SU-DHL-6 (cell line): ENCODE measurements at regions not wholly inside any gene's neighbourhood (a gene's known extent, or its start where the extent isn't known, plus 50 kb on each side); places are given as distances from the start of the nearest gene placed in this dataset.

ENCODE experiments used
- H2AFZ ChIP-seq: fragments of 200-600 bp; sonication (generic); 2 replicates; pipeline ENCODE4 v1.6.1; 2014; ENCODE audit warnings: low read depth, mild to moderate bottlenecking, moderate library complexity, mixed read lengths, antibody characterized with exemption, low read length; ENCODE audit not compliant: severe bottlenecking
- H3F3A ChIP-seq: fragments of 200-600 bp; shearing (Covaris generic); 2 replicates; pipeline ENCODE4 v1.6.0; 2016; ENCODE audit warnings: antibody characterized with exemption, mild to moderate bottlenecking; ENCODE audit not compliant: insufficient read depth
- H3K27ac ChIP-seq: fragments of 200-600 bp; sonication (generic); 2 replicates; pipeline ENCODE4 v1.5.1; 2016; ENCODE audit warnings: low read depth, mild to moderate bottlenecking, low read length, moderate library complexity, mixed read lengths
- H3K27me3 ChIP-seq: fragments of 200-600 bp; sonication (generic), shearing (Covaris generic); 2 replicates; pipeline ENCODE4 v1.6.0; 2014; ENCODE audit warnings: mild to moderate bottlenecking, low read length
- H3K36me3 ChIP-seq: fragments of 200-600 bp; sonication (generic); 2 replicates; pipeline ENCODE4 v1.6.1; 2014; ENCODE audit warnings: mild to moderate bottlenecking, low read length, mixed read lengths
- H3K4me2 ChIP-seq: fragments of 300-600, 200-600 bp; shearing (Covaris generic), sonication (generic); 2 replicates; pipeline ENCODE4 v1.6.0; 2014; ENCODE audit warnings: low read length, low read depth, mild to moderate bottlenecking; ENCODE audit not compliant: poor library complexity, severe bottlenecking
- H3K4me3 ChIP-seq: fragments of 200-600 bp; sonication (generic); 2 replicates; pipeline ENCODE4 v1.5.1; 2014; ENCODE audit warnings: antibody characterized with exemption, low read length, mild to moderate bottlenecking, mixed read lengths; ENCODE audit not compliant: insufficient read depth, poor library complexity, severe bottlenecking
- H3K79me2 ChIP-seq: fragments of 200-600 bp; sonication (generic); 2 replicates; pipeline ENCODE4 v1.6.1; 2014; ENCODE audit warnings: mild to moderate bottlenecking, low read length, moderate library complexity; ENCODE audit not compliant: insufficient read depth
- H3K9ac ChIP-seq: fragments of 200-600 bp; sonication (generic); 2 replicates; pipeline ENCODE4 v1.7.0; 2014; ENCODE audit warnings: mild to moderate bottlenecking, low read length
- H3K9me2 ChIP-seq: fragments of 200-600 bp; sonication (generic); replicated peaks from 2 replicates; pipeline ENCODE4 v1.6.1; 2014; ENCODE audit warnings: low read length; ENCODE audit not compliant: insufficient read depth
- H3K9me3 ChIP-seq: fragments of 200-600 bp; sonication (generic); 2 replicates; pipeline ENCODE4 v1.6.1; 2014; ENCODE audit warnings: low read length, mixed read lengths; ENCODE audit not compliant: insufficient read depth
- H4K20me1 ChIP-seq: fragments of 200-600 bp; sonication (generic); 2 replicates; pipeline ENCODE4 v1.6.1; 2014; ENCODE audit warnings: low read depth, mild to moderate bottlenecking, antibody characterized with exemption, low read length, moderate library complexity, mixed read lengths
- CTCF ChIP-seq: fragments of 200-600 bp; sonication (generic); IDR thresholded peaks from one replicate; pipeline ENCODE4 v1.5.1; 2017; ENCODE audit warnings: antibody characterized with exemption, mild to moderate bottlenecking, low read length, moderate library complexity; ENCODE audit not compliant: insufficient read depth, poor library complexity, severe bottlenecking
- EZH2phosphoT487 ChIP-seq: fragments of 200-600 bp; sonication (generic), shearing (Covaris generic); conservative IDR thresholded peaks from 2 replicates; pipeline ENCODE4 v1.6.1; 2018; ENCODE audit warnings: mild to moderate bottlenecking, antibody characterized with exemption, low read length, moderate library complexity, mixed read lengths

GRCh38 chr2:220033546-220033945, 406.1 kb downstream of the SLC4A3 start:
- Histone ChIP-seq H3F3A (no peaks in the 10 kb centered on the region), H3K4me3 (no peak overlapping the region), H2AFZ (no peak overlapping the region), H4K20me1 (no peaks in the 10 kb centered on the region), H3K27ac (no peak overlapping the region), H3K79me2 (no peaks in the 10 kb centered on the region), H3K9me2 (no peaks in the 10 kb centered on the region), H3K9me3 (no peaks in the 10 kb centered on the region), H3K4me2 (no peak overlapping the region), H3K36me3 (no peaks in the 10 kb centered on the region), H3K27me3 (no peaks in the 10 kb centered on the region), H3K9ac (no peak overlapping the region)
- TF ChIP-seq CTCF (no peak), EZH2phosphoT487 (no peak)

- Histone ChIP-seq H3K9me2 (no peaks in the 10 kb centered on the region), H2AFZ (no peak overlapping the region), H4K20me1 (no peaks in the 10 kb centered on the region), H3K9ac (no peak overlapping the region), H3K79me2 (no peaks in the 10 kb centered on the region), H3K9me3 (no peaks in the 10 kb centered on the region), H3K4me3 (no peak overlapping the region), H3K27me3 (no peaks in the 10 kb centered on the region), H3K27ac (no peak overlapping the region), H3K4me2 (no peak overlapping the region), H3F3A (no peaks in the 10 kb centered on the region), H3K36me3 (no peaks in the 10 kb centered on the region)
- TF ChIP-seq CTCF (no peak), EZH2phosphoT487 (no peak)
Measured at GRCh38 chr2:220034426-220035130, 407.1 kb downstream of the SLC4A3 start.

GRCh38 chr2:220036431-220036830, 409.0 kb downstream of the SLC4A3 start:
- Histone ChIP-seq H3K4me3 (no peak overlapping the region), H4K20me1 (no peaks in the 10 kb centered on the region), H3K27me3 (no peaks in the 10 kb centered on the region), H3K27ac (no peak overlapping the region), H3K79me2 (no peaks in the 10 kb centered on the region), H3K36me3 (no peaks in the 10 kb centered on the region), H3K9me2 (no peaks in the 10 kb centered on the region), H3F3A (no peaks in the 10 kb centered on the region), H3K9me3 (no peaks in the 10 kb centered on the region), H2AFZ (no peak overlapping the region), H3K9ac (no peak overlapping the region), H3K4me2 (no peak overlapping the region)
- no peak for TF ChIP-seq CTCF
- TF ChIP-seq EZH2phosphoT487, result no peak
